CD4-positive, alpha-beta T cell treated with Interleukin-15 for 4 hours (primary cell): ENCODE measurements at regions not wholly inside any gene's neighbourhood (a gene's known extent, or its start where the extent isn't known, plus 50 kb on each side); places are given as distances from the start of the nearest gene placed in this dataset.
"Not testable (repeated sequence)": the region's sequence is repeated elsewhere in the genome, so short reads cannot be mapped to it uniquely, and the experiment has no call there.

Source experiments
- DNase-seq: peaks from one replicate; pipeline ENCODE4 v3.0.0-alpha.2; 2020; ENCODE audit warnings: low spot score

DNA sequence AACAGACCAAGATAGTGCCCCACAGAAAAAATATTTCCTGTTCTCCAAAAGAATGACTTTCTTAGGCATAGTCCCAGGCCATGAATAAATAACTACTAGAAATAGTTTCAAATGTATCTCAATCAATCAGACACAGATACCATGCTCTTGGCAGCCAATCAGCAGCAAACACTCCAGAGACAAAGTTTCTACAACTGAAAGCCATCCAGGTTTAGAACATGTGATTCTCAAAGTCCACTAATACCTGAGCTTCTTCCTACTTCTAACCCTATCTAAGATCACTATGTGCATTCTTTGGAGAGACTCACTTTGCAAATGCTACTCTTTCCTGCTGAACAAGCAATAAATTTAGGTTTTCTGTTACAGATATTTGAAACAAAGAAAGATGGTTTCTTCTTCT is 425.8 kb upstream of the GRIN3A start:
- DNase-seq, result no peak

DNA sequence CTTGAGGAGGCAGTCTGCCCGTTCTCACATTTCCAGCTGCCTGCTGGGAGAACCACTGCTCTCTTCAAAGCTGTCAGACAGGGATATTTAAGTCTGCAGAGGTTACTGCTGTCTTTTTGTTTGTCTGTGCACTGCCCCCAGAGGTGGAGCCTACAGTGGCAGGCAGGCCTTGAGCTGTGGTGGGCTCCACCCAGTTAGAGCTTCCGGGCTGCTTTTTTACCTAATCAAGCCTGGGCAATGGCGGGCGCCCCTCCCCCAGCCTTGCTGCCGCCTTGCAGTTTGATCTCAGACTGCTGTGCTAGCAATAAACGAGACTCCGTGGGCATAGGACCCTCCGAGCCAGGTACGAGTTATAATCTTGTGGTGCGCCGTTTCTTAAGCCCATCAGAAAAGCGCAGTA is 414.6 kb upstream of the GRIN3A start:
- not testable (repeated sequence) for DNase-seq

GRCh38 chr9:102135768-102136167 is 397.3 kb upstream of the GRIN3A start:
- no peak for DNase-seq

GRCh38 chr9:102124465-102124864 is 386.0 kb upstream of the GRIN3A start:
- DNase-seq, result no peak

DNA sequence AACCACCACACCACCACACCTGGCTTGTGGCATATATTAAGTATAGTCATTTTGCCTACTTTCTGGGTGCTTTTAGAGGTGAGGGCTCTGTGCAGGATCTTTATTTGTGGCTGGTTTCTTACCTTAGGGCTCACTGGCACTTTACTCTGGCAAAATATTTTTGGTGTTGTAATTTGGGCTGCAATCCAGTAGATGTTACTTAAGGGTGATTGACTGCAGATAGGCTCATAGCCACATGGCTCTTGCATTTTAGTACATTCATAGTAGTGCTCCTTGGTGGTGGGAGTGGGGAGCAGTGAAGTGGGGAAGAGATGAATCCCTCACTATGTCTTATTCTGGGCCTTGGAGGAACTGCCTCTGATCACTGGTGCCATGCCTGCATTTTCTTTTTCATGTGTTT is 376.1 kb upstream of the GRIN3A start:
- no peak for DNase-seq

- no peak for DNase-seq
Measured at GRCh38 chr9:102113191-102113590, 374.7 kb upstream of the GRIN3A start.

DNA sequence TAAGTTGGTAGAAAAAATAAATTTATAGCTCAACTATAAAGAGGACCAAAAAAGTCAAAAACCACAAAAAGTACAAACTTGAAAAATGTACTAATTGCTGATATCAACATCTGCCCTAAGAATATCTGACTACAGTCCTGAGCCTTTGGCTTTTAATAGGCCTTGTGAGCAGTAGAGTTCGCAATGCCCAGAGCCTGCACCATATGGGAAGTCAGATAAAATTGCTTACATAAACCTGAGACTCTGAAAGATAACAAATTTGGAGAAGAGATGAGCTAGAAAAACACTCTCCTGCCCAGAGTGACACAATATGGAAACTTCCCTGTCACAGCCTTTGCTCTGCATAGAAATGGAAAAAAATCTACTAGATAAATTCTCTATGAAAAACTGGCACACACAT is 368.0 kb upstream of the GRIN3A start:
- no peak for DNase-seq

DNA sequence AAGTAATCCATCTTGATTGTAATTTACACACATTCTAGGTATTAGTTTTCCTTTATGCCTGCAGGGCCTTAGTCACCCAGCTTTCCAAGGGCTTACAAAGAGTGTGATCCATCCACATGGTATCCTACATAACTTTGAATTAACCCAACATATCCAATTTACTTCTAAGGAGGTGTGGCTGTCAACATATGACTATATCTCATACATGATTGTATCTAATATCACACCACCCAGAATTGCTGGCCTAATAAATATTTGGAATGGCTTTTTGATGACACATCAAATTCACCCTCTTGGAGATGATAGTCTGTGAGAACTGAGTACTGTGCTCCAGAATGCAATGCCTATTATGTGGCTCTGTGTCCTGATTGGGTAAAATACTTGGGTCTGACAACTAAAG is 363.3 kb upstream of the GRIN3A start:
- no peak for DNase-seq

GRCh38 chr9:102087141-102087540 is 348.7 kb upstream of the GRIN3A start:
- no peak for DNase-seq

GRCh38 chr9:102085548-102085947 is 347.1 kb upstream of the GRIN3A start:
- no peak for DNase-seq

GRCh38 chr9:102072059-102072764 is 333.8 kb upstream of the GRIN3A start:
- no peak for DNase-seq

DNA sequence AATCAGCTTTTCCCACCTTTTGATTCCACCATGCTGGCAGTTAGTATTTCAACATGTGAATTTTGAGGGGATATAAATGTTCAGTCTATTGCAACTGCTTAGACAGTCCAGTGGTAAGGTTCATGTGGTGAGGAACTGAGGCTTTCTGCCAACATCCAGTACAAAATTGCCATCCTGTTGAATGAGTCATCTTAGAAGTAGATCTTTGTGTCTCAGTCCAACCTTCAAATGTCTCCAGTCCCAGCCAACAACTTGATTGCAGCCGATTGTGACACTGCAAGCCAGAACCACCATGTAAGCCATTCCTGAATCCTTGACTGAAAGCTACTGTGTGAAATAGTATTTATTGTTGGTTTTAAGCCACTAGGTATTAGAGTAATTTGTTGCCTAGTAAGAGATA is 331.5 kb upstream of the GRIN3A start:
- no peak for DNase-seq

GRCh38 chr9:102054811-102055210 is 316.4 kb upstream of the GRIN3A start:
- DNase-seq, result no peak

GRCh38 chr9:102049586-102050246 is 311.3 kb upstream of the GRIN3A start:
- no peak for DNase-seq

- DNase-seq, result no peak
Measured at GRCh38 chr9:102047549-102047948, 309.1 kb upstream of the GRIN3A start.

GRCh38 chr9:102044133-102044532 is 305.7 kb upstream of the GRIN3A start:
- no peak for DNase-seq

DNA sequence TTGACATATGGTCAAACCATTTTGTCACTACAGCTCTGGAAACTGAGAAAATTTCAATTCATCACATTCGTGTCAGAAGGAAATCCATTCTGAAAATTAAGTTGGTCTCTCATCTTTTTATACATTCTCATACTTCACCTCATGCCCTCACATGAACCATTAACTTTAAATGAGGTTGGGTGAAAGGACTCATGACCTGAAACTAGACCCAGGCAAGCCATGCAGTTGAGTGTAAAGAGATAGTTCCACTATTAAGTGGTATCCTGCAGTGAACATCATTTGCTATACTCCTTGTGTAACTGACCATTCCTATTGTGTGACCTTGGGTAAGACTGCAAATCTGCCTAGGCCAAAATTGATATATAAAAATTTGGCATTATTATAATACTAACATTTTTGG is 299.6 kb upstream of the GRIN3A start:
- no peak for DNase-seq

DNA sequence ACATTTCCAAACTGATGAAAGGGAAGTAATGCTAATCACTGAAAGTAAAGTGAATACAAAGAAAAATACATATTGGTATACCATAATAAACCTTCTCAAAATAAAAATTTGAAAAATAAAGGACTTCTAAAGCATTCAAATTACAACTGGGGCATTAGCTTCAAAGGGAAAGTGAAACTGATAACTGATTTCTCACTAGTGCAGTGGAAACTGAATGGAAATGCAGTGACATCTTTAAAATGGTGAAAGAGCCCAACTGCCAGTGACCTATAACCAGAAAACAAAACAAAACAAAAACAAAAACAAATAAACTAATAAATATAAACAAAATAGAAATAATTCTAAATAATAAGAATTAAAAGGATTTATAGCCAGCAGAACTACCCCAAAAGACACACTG is 297.5 kb upstream of the GRIN3A start:
- no peak for DNase-seq

DNA sequence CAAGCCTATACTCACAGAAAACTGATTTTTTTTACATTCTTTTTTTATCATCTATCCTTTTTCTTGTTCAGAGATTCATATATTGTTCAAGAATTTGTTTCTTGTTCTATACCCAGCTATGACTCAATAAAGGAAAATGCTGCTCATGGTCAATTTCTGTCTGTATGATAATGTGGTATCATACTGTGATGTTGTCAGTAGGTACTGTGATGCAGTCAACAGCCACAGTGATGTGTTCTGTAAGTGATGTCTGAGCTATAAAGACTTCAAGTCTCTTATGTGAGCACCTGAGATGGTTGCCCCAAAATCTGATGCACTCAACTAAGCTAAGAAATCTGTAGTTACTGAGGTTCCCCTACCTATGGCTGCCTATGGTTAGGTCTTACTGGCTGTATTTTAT is 294.2 kb upstream of the GRIN3A start:
- no peak for DNase-seq

GRCh38 chr9:102000956-102001355 is 262.5 kb upstream of the GRIN3A start:
- no peak for DNase-seq

DNA sequence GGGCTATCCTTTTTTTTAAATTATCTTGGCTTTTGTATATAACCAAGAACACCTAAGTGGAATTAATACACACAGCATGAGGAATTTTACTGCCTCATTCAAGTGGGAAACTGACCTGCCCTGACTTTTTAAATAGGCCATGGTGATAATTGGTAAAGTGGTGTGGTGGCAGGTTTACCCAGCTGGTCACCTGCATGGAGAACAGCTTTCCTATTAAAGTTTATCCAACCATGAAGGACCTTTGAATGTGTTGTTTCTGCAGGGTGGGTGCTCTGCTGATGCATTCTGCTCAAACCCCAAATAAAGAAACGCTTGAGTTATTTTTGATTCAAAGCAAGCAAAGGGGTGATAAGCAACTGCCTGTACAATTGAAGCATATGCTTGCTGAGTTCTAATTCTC is 261.0 kb upstream of the GRIN3A start:
- DNase-seq, result no peak

DNA sequence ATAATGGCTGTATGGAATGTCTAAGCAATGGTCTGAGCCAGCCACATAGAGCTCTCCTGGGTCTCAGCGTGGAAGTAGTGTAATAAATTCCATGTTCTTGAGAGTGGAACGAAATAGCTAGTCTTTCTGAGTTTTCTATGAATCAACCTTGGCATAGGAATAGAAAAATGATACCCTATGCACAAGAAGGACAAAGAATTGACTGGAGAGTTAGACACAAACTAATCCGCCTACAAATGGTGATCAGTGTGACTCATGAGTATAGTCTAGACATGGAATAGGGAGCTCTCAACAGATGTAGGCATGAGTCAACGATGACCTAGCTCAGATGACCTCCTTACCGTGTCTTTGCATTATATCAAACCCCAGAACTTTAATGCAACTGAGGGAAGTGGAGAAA is 256.8 kb upstream of the GRIN3A start:
- DNase-seq, result no peak

DNA sequence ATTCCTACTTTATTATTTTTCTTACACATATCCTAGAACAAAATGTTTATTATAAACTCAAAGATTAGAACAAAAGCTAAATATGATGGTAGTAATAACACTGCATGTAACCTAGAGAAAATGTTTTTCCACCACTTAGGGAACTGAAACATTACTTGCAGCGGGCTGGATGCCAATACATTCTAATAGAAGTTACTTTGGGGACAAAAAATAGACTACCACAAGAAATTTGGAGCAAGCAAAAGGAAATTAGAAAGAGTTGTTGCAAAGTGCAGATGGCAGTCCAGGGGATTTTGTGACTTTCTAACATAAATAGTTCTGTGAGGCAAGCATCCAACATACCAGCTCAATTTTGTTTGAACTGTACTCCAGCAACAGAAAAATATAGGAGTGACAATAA is 255.3 kb upstream of the GRIN3A start:
- DNase-seq, result no peak

- DNase-seq, result no peak
Measured at GRCh38 chr9:101991926-101992325, 253.5 kb upstream of the GRIN3A start.
